HepG2 (cell line): ENCODE measurements at regions not wholly inside any gene's neighbourhood (a gene's known extent, or its start where the extent isn't known, plus 50 kb on each side); places are given as distances from the start of the nearest gene placed in this dataset.

ENCODE experiments used
- ATAC-seq: fragments of 200-7000 bp; cut with Tn5 transposase; 3 replicates; pipeline ENCODE4 v1.9.1; 2020; ENCODE audit warnings: mild to moderate bottlenecking, moderate library complexity
- BruUV-seq: library from RNA; stranded (reverse); fragments of 400-500 nt; replicated peaks from 2 replicates; lab custom pipeline; 2021; lab: Mats Ljungman, UMichigan
- CTCF ChIA-PET: fragments of 300-600 bp; formaldehyde crosslinking; extraction: SDS; loops from one replicate; lab custom pipeline; 2021; ENCODE audit warnings: low total read pairs, inconsistent platforms, low intra/inter-chr PET ratio; lab: Yijun Ruan, JAX
- POLR2A ChIA-PET: fragments of 350-600 bp; sonication (Branson Sonifier 250); formaldehyde crosslinking; loops from one replicate; lab custom pipeline; 2020; ENCODE audit warnings: antibody characterized with exemption, inconsistent platforms; lab: Yijun Ruan, JAX
- DNase-seq: peaks from one replicate; pipeline ENCODE4 v3.0.0-alpha.2; 2015; ENCODE audit warnings: low spot score
- FAIRE-seq: peaks from 3 replicates; lab custom pipeline; 2011; peaks lifted over from hg19 to GRCh38; lab: Jason Lieb, UNC
- H2AFZ ChIP-seq: one replicate; pipeline ENCODE4 v1.6.1; 2011; ENCODE audit warnings: low read length, inconsistent platforms
- H3K27ac ChIP-seq: fragments of 300-600 bp; 3 replicates; pipeline ENCODE4 v1.8.0; 2011; ENCODE audit warnings: mixed run types, mild to moderate bottlenecking, mixed read lengths, low read length, inconsistent platforms; ENCODE audit not compliant: insufficient read depth; ENCODE audit errors: extremely low read length
- H3K27me3 ChIP-seq, 2 experiments: fragments of 200-600 bp in 1 of 2; 2 replicates in 1 of 2; 3 replicates in 1 of 2; pipeline versions ENCODE4 v1.6.0 to v1.8.0; 2011; ENCODE audit warnings: low read length in 2 of 2, mild to moderate bottlenecking in 2 of 2, moderate library complexity in 2 of 2, inconsistent platforms in 1 of 2; ENCODE audit not compliant: insufficient read depth in 2 of 2, control insufficient read depth in 1 of 2
- H3K36me3 ChIP-seq, 2 experiments: fragments of 200-600 bp in 1 of 2; replicated peaks in 1 of 2; 2 replicates in 1 of 2; 3 replicates in 1 of 2; pipeline versions ENCODE4 v1.5.1 to v1.8.0; 2011; ENCODE audit warnings: low read length in 2 of 2, inconsistent platforms in 1 of 2; ENCODE audit not compliant: insufficient read depth in 2 of 2, control insufficient read depth in 1 of 2
- H3K4me1 ChIP-seq: 2 replicates; pipeline ENCODE4 v1.5.1; 2012; ENCODE audit warnings: low read length, inconsistent platforms; ENCODE audit not compliant: insufficient read depth
- H3K4me2 ChIP-seq: 2 replicates; pipeline ENCODE4 v1.6.0; 2011; ENCODE audit warnings: low read depth, low read length, inconsistent platforms
- H3K4me3 ChIP-seq, 3 experiments: fragments of 200-600 bp in 1 of 3; sonication (generic), shearing (Covaris generic) in 1 of 3; replicated peaks in 1 of 3; 2 replicates each; pipeline ENCODE4 v1.5.1; 2011 to 2016; ENCODE audit warnings: low read length in 3 of 3, inconsistent platforms in 2 of 3, low read depth in 2 of 3, mild to moderate bottlenecking in 2 of 3, control low read depth in 1 of 3, mixed read lengths in 1 of 3; ENCODE audit not compliant: insufficient read depth in 1 of 3
- H3K79me2 ChIP-seq: one replicate; pipeline ENCODE4 v1.6.1; 2011; ENCODE audit warnings: low read length, inconsistent platforms; ENCODE audit not compliant: insufficient read depth
- H3K9ac ChIP-seq: 2 replicates; pipeline ENCODE4 v1.6.0; 2011; ENCODE audit warnings: mild to moderate bottlenecking, low read depth, low read length, inconsistent platforms; ENCODE audit not compliant: insufficient read depth
- H3K9me3 ChIP-seq: 2 replicates; pipeline ENCODE4 v1.5.1; 2012; ENCODE audit warnings: mild to moderate bottlenecking, low read length
- H4K20me1 ChIP-seq: 2 replicates; pipeline ENCODE4 v1.6.0; 2011; ENCODE audit warnings: inconsistent platforms, mild to moderate bottlenecking, low read length, moderate library complexity; ENCODE audit not compliant: insufficient read depth
- ATF3 ChIP-seq: sonication (generic); formaldehyde crosslinking; IDR thresholded peaks from 2 replicates; pipeline ENCODE4 v1.4.0; 2020; ENCODE audit warnings: missing genetic modification reagents
- FOXP4 ChIP-seq: sonication (generic); formaldehyde crosslinking; IDR thresholded peaks from 2 replicates; pipeline ENCODE4 v1.4.0; 2020; ENCODE audit warnings: missing genetic modification reagents
- GZF1 ChIP-seq: sonication (generic); formaldehyde crosslinking; IDR thresholded peaks from 2 replicates; pipeline ENCODE4 v1.5.1; 2020; ENCODE audit warnings: mild to moderate bottlenecking, missing genetic modification reagents
- MTF1 ChIP-seq: sonication (generic); formaldehyde crosslinking; IDR thresholded peaks from 2 replicates; pipeline ENCODE4 v1.5.0; 2020; ENCODE audit warnings: missing genetic modification reagents
- NR2F2 ChIP-seq: IDR thresholded peaks from 2 replicates; pipeline ENCODE4 v1.6.1; 2012; ENCODE audit warnings: low read depth, inconsistent platforms, borderline replicate concordance
- PBX2 ChIP-seq: IDR thresholded peaks from 2 replicates; pipeline ENCODE4 v1.6.1; 2016; ENCODE audit warnings: control low read depth
- SNRNP70 ChIP-seq: fragments of 200-400 bp; formaldehyde crosslinking; IDR thresholded peaks from 2 replicates; pipeline ENCODE4 v1.6.1; 2017; ENCODE audit warnings: mild to moderate bottlenecking, low read depth, low read length, moderate library complexity
- ZBTB10 ChIP-seq: sonication (generic); formaldehyde crosslinking; IDR thresholded peaks from 2 replicates; pipeline ENCODE4 v1.4.0; 2020; ENCODE audit warnings: missing genetic modification reagents, borderline replicate concordance
- ZEB1 ChIP-seq: IDR thresholded peaks from 2 replicates; pipeline ENCODE4 v1.6.1; 2012; ENCODE audit warnings: mild to moderate bottlenecking, low read depth, inconsistent platforms; ENCODE audit not compliant: insufficient replicate concordance
- ZMAT3 ChIP-seq: sonication (generic); formaldehyde crosslinking; conservative IDR thresholded peaks from 2 replicates; pipeline ENCODE4 v1.7.0; 2021; ENCODE audit warnings: missing genetic modification reagents
- ZNF276 ChIP-seq: sonication (generic); formaldehyde crosslinking; IDR thresholded peaks from 2 replicates; pipeline ENCODE4 v1.4.0; 2020; ENCODE audit warnings: mild to moderate bottlenecking, low read depth, missing genetic modification reagents
- ZNF558 ChIP-seq: sonication (generic); formaldehyde crosslinking; IDR thresholded peaks from 2 replicates; pipeline ENCODE4 v1.9.0; 2022; ENCODE audit warnings: mild to moderate bottlenecking, missing genetic modification reagents, borderline replicate concordance
- ZNF598 ChIP-seq: sonication (generic); formaldehyde crosslinking; IDR thresholded peaks from 2 replicates; pipeline ENCODE4 v1.5.1; 2020; ENCODE audit warnings: mild to moderate bottlenecking, missing genetic modification reagents, borderline replicate concordance
- ZNF605 ChIP-seq: sonication (generic); formaldehyde crosslinking; IDR thresholded peaks from 2 replicates; pipeline ENCODE4 v1.8.0; 2022; ENCODE audit warnings: mild to moderate bottlenecking, missing genetic modification reagents
- ZNF792 ChIP-seq: IDR thresholded peaks from 2 replicates; pipeline ENCODE4 v1.6.1; 2016
- WGBS: methylation state at CpG from one replicate; pipeline ENCODE4 v1.1.6; 2017; ENCODE audit warnings: low lambda C conversion rate; 5-methylcytosine and 5-hydroxymethylcytosine counted together
- in situ Hi-C: cut with HindIII; loops from 2 replicates; pipeline ENCODE4 v1.10.0; 2017; ENCODE audit warnings: low pct_unique_long_range_greater_than_20kb; ENCODE audit not compliant: extremely low pct_ligation_motif_present
- intact Hi-C: fragments of 100-400 bp; cut with micrococcal nuclease; formaldehyde crosslinking; loops from one replicate; pipeline ENCODE4 v1.10.0; 2022; ENCODE audit not compliant: unreplicated experiment

GRCh38 chr15:53395871-53396270 lies 363.6 kb downstream of the WDR72 start (continued):
- TF ChIP-seq FOXP4: no peak

- Histone ChIP-seq H3K9me3 (no peaks in the 10 kb centered on the region), H3K27me3 (no peaks in the 10 kb centered on the region), H3K4me2 (no peak overlapping the region), H4K20me1 (no peaks in the 10 kb centered on the region), H3K36me3 (no peaks in the 10 kb centered on the region), H3K9ac (no peak overlapping the region), H3K4me1 (peaks cover 8% of the 10 kb centered on the region), H3K27ac (no peak overlapping the region), H3K4me3 (no peak overlapping the region), H2AFZ (no peak overlapping the region), H3K79me2 (no peaks in the 10 kb centered on the region)
- DNase-seq: no peak
- ChIA-PET POLR2A (no interaction called here), CTCF (no interaction called here)
- no peak for FAIRE-seq
- in situ Hi-C loops (no loop called here), intact Hi-C loops (no loop called here)
- no peak for ATAC-seq
- 96% methylated on average over 1 of the region's 1 CpG for WGBS
- no TSS peak for BruUV-seq
- no peak for TF ChIP-seq ATF3 (CRISPR knock-in tag)
- no peak for TF ChIP-seq PBX2 (CRISPR knock-in tag)
- TF ChIP-seq ZNF598 (CRISPR knock-in tag): no peak
- no peak for TF ChIP-seq ZEB1
- TF ChIP-seq ZNF558 (CRISPR knock-in tag): no peak
- TF ChIP-seq MTF1 (CRISPR knock-in tag): no peak
- no peak for TF ChIP-seq SNRNP70
- TF ChIP-seq NR2F2: no peak
- no peak for TF ChIP-seq ZNF792 (CRISPR knock-in tag)
- no peak for TF ChIP-seq ZMAT3
- TF ChIP-seq ZBTB10 (CRISPR knock-in tag): no peak
- no peak for TF ChIP-seq ZNF605 (CRISPR knock-in tag)
- no peak for TF ChIP-seq ZNF276
- no peak for TF ChIP-seq GZF1 (CRISPR knock-in tag)
These were observed 368.9 kb downstream of the WDR72 start for GRCh38 chr15:53390549-53390948.
